DOHH2 (cell line): ENCODE measurements at regions not wholly inside any gene's neighbourhood (a gene's known extent, or its start where the extent isn't known, plus 50 kb on each side); places are given as distances from the start of the nearest gene placed in this dataset.

Experiments
- H3F3A ChIP-seq: fragments of 200-600 bp; sonication (generic), shearing (Covaris generic); 2 replicates; pipeline ENCODE4 v1.6.0; 2016; ENCODE audit warnings: antibody characterized with exemption, mild to moderate bottlenecking; ENCODE audit not compliant: control insufficient read depth, insufficient read depth
- H3K27ac ChIP-seq: fragments of 200-600 bp; sonication (generic); 2 replicates; pipeline ENCODE4 v1.5.1; 2014; ENCODE audit warnings: low read depth, mild to moderate bottlenecking, low read length, moderate library complexity
- H3K27me3 ChIP-seq: fragments of 200-600 bp; sonication (generic); 2 replicates; pipeline ENCODE4 v1.6.1; 2014; ENCODE audit warnings: mild to moderate bottlenecking, low read length, mixed read lengths; ENCODE audit not compliant: control insufficient read depth
- H3K36me3 ChIP-seq: fragments of 200-600 bp; sonication (generic); 2 replicates; pipeline ENCODE4 v1.6.1; 2014; ENCODE audit warnings: mild to moderate bottlenecking, low read length, moderate library complexity, mixed read lengths; ENCODE audit not compliant: control insufficient read depth
- H3K4me1 ChIP-seq: fragments of 200-600 bp; sonication (generic); 2 replicates; pipeline ENCODE4 v1.6.1; 2014; ENCODE audit warnings: mild to moderate bottlenecking, low read length, mixed read lengths; ENCODE audit not compliant: control insufficient read depth
- H3K4me2 ChIP-seq: fragments of 200-600 bp; sonication (generic); 2 replicates; pipeline ENCODE4 v1.6.0; 2014; ENCODE audit warnings: mild to moderate bottlenecking, low read length, moderate library complexity
- H3K4me3 ChIP-seq: fragments of 200-600 bp; sonication (generic); 2 replicates; pipeline ENCODE4 v1.5.1; 2014; ENCODE audit warnings: mild to moderate bottlenecking, low read length, mixed read lengths
- H3K79me2 ChIP-seq: fragments of 200-600 bp; sonication (generic); 2 replicates; pipeline ENCODE4 v1.6.1; 2014; ENCODE audit warnings: mild to moderate bottlenecking, low read length, mixed read lengths; ENCODE audit not compliant: control insufficient read depth
- H3K9me2 ChIP-seq: fragments of 200-600 bp; sonication (generic); replicated peaks from 2 replicates; pipeline ENCODE4 v1.6.1; 2014; ENCODE audit warnings: mild to moderate bottlenecking, low read length, mixed read lengths; ENCODE audit not compliant: control insufficient read depth
- H3K9me3 ChIP-seq: fragments of 200-600 bp; sonication (generic); 2 replicates; pipeline ENCODE4 v1.6.1; 2014; ENCODE audit warnings: antibody characterized with exemption, low read length, mixed read lengths; ENCODE audit not compliant: control insufficient read depth, insufficient read depth
- H4K20me1 ChIP-seq: fragments of 200-600 bp; sonication (generic); 2 replicates; pipeline ENCODE4 v1.6.0; 2014; ENCODE audit warnings: low read depth, mild to moderate bottlenecking, antibody characterized with exemption, low read length, moderate library complexity; ENCODE audit not compliant: control insufficient read depth, insufficient read depth
- EZH2phosphoT487 ChIP-seq: fragments of 200-600 bp; sonication (generic); IDR thresholded peaks from 2 replicates; pipeline ENCODE4 v1.6.1; 2017; ENCODE audit warnings: borderline replicate concordance, mild to moderate bottlenecking, antibody characterized with exemption, low read length, moderate library complexity, mixed read lengths
- TF ChIP-seq, protein P1 (sequence below): fragments of 200-600 bp; sonication (generic); IDR thresholded peaks from one replicate; pipeline ENCODE4 v1.5.1; 2014; ENCODE audit warnings: antibody characterized with exemption, mild to moderate bottlenecking, low read depth, low read length; ENCODE audit not compliant: poor library complexity, severe bottlenecking

DNA sequence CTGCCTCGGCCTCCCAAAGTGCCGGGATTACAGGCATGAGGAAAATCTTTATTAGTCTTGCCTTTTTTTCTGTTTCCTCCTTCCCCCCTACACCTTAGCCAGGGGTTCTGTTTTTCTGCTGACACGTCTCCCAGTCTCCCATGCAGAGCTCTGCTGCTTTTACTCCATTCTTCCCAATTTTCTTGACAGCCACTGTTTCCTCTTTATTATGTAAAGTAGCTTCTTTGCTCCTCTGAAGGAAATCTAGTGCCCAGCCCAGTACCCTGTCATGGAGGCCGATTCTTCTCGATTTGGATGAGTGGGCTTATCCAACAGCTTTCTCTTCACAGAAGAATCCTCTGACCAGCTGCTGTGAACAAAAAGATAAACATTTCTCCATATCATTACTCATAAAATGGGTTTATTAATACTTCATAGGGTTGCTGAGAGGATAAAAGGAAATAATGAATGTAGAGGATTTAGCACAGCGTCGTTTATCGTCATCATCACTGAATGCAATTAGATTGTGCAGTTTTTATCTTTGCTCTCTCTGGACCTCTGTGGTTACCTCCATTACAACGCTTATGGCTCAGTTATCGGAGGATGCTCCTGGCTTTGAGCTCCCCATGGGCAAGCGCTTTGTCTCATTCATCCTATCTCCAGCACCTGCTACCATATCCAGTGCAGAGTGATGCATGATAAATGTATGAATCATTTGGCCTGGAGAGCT, 375.6 kb upstream of the C11orf87 start:
- H3K4me3 ChIP-seq = no peak overlapping the region
- no peaks in the 10 kb centered on the region for H3K9me3 ChIP-seq
- H3K79me2 ChIP-seq = no peaks in the 10 kb centered on the region
- H3K27ac ChIP-seq = no peak overlapping the region
- H3F3A ChIP-seq = no peaks in the 10 kb centered on the region
- TF ChIP-seq, protein P1, sequence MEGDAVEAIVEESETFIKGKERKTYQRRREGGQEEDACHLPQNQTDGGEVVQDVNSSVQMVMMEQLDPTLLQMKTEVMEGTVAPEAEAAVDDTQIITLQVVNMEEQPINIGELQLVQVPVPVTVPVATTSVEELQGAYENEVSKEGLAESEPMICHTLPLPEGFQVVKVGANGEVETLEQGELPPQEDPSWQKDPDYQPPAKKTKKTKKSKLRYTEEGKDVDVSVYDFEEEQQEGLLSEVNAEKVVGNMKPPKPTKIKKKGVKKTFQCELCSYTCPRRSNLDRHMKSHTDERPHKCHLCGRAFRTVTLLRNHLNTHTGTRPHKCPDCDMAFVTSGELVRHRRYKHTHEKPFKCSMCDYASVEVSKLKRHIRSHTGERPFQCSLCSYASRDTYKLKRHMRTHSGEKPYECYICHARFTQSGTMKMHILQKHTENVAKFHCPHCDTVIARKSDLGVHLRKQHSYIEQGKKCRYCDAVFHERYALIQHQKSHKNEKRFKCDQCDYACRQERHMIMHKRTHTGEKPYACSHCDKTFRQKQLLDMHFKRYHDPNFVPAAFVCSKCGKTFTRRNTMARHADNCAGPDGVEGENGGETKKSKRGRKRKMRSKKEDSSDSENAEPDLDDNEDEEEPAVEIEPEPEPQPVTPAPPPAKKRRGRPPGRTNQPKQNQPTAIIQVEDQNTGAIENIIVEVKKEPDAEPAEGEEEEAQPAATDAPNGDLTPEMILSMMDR = no peak
- TF ChIP-seq EZH2phosphoT487 = no peak
- no peaks in the 10 kb centered on the region for H3K4me1 ChIP-seq
- H4K20me1 ChIP-seq = no peaks in the 10 kb centered on the region
- no peaks in the 10 kb centered on the region for H3K27me3 ChIP-seq
- no peaks in the 10 kb centered on the region; the same call in 1 of the 2 replicates for H3K9me2 ChIP-seq
- no peak overlapping the region for H3K4me2 ChIP-seq
- no peaks in the 10 kb centered on the region for H3K36me3 ChIP-seq

DNA sequence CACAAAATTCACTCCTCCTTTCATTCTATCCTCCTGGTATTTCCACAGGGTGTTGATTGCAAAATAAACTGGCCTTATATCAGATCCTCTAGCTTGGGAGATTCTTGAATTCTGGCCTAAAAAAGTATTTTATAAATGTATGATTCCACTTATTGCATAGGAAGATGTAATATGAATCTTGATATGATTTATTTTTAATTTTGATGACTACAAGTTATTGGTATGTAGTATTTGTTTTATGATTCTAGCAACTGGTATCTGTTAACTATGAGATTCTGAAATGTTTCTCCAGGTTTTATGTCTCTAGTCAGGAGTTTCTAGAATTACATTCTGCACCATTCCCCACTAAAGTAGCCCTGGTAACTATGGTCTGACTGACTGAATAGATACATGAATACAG, 373.9 kb upstream of the C11orf87 start:
- Histone ChIP-seq H3K9me3 (no peaks in the 10 kb centered on the region), H3K4me3 (no peak overlapping the region), H3K36me3 (no peaks in the 10 kb centered on the region), H3K27ac (no peak overlapping the region), H4K20me1 (no peaks in the 10 kb centered on the region), H3K9me2 (no peaks in the 10 kb centered on the region), H3K4me2 (no peak overlapping the region), H3K27me3 (no peaks in the 10 kb centered on the region), H3K79me2 (no peaks in the 10 kb centered on the region), H3K4me1 (no peaks in the 10 kb centered on the region), H3F3A (no peaks in the 10 kb centered on the region)
- no peak for TF ChIP-seq EZH2phosphoT487
- TF ChIP-seq, protein P1 = no peak

DNA sequence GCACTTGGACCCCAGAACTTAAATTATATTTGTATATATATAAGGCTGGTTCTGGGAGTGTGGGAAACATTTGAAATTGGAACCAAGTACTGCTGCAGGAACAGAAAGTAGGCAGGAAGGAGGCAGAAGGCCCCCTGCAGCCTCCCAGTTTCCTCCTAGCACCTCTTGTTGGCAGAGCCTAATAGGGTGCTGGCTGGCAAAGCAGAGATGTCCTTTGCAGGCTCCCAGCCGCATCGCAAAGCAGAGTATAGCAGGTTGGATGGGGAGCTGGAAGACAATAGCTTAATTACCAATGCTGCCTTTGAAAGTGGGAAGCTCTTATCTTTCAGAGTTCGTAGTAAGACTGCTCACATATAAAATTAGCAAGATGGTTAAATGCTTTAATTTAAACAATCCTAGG, 370.8 kb upstream of the C11orf87 start:
- H3K9me3 ChIP-seq = no peaks in the 10 kb centered on the region
- H3K27me3 ChIP-seq = no peaks in the 10 kb centered on the region
- TF ChIP-seq EZH2phosphoT487 = no peak
- TF ChIP-seq, protein P1 = no peak

More for the DNA sequence above, 370.8 kb upstream of the C11orf87 start:
- H3K27ac ChIP-seq = no peak overlapping the region
- H3F3A ChIP-seq = no peaks in the 10 kb centered on the region
- H3K4me2 ChIP-seq = no peak overlapping the region
- H3K4me1 ChIP-seq = no peaks in the 10 kb centered on the region
- no peaks in the 10 kb centered on the region for H4K20me1 ChIP-seq
- H3K36me3 ChIP-seq = no peaks in the 10 kb centered on the region
- H3K4me3 ChIP-seq = no peak overlapping the region
- no peaks in the 10 kb centered on the region for H3K79me2 ChIP-seq
- H3K9me2 ChIP-seq = no peaks in the 10 kb centered on the region
